Colonic mucosa (tissue), 4 donors: ENCODE measurements at regions not wholly inside any gene's neighbourhood (a gene's known extent, or its start where the extent isn't known, plus 50 kb on each side); places are given as distances from the start of the nearest gene placed in this dataset.
A peak's percentile ranks its signal among the peaks of the same experiment; 100 is the strongest.

Experiments used
- DNase-seq: peaks from one replicate; pipeline ENCODE4 v3.0.0-alpha.2; 2020
- H3K27ac ChIP-seq: fragments of 200-600 bp; one replicate; pipeline ENCODE4 v1.8.0; 2021
- H3K27me3 ChIP-seq: fragments of 200-600 bp; one replicate; pipeline ENCODE4 v1.8.0; 2021
- H3K36me3 ChIP-seq: fragments of 200-600 bp; one replicate; pipeline ENCODE4 v1.8.0; 2021
- H3K4me1 ChIP-seq: fragments of 200-600 bp; one replicate; pipeline ENCODE4 v1.8.0; 2021; ENCODE audit warnings: mild to moderate bottlenecking
- H3K4me3 ChIP-seq: fragments of 200-600 bp; one replicate; pipeline ENCODE4 v1.8.0; 2021
- H3K9ac ChIP-seq, 2 donors: one replicate each; pipeline ENCODE4 v1.7.0; 2013; ENCODE audit warnings: control low read depth in 2 of 2, low read depth in 2 of 2, low read length in 2 of 2
- H3K9me3 ChIP-seq: fragments of 200-600 bp; one replicate; pipeline ENCODE4 v1.8.0; 2021
- intact Hi-C: fragments of 100-400 bp; cut with DNase I; formaldehyde crosslinking; loops from one replicate; pipeline ENCODE4 v1.14.1; 2022
- TF ChIP-seq, protein P1 (sequence below): fragments of 200-600 bp; IDR thresholded peaks from one replicate; pipeline ENCODE4 v1.8.0; 2022; ENCODE audit warnings: antibody characterized with exemption, mild to moderate bottlenecking
- donor health status: healthy.
- donor health status: DM: no; HTN: no; CAD: no.
- donor health status: DM: no; HTN: no; CAD: no.

DNA sequence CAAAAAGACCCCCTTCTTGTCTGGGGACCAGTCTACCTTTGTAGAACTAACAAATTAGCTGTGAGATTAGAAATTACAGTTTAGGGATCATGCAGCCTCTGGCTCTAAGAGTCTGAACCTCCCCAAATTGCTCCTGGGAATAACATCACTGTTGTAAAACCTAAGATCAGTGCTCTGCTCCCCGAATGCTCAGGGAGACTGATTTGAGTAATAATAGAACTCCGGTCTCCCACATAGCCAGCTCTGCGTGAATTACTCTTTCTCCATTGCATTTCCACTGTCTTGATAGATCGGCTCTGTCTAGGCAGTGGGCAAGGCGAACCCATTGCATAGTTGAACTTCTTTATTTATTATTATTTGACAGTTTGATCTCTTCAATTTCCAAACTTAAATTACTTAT lies 160.8 kb upstream of the VCX3A start:
- no peak overlapping the region for H3K4me3 ChIP-seq
- no peaks in the 10 kb centered on the region for H3K4me1 ChIP-seq
- H3K36me3 ChIP-seq, result no peaks in the 10 kb centered on the region
- no peak overlapping the region for H3K9ac ChIP-seq
- no peak for DNase-seq
- no peaks in the 10 kb centered on the region for H3K27me3 ChIP-seq
- intact Hi-C loops, result no loop called here
- TF ChIP-seq, protein P1, sequence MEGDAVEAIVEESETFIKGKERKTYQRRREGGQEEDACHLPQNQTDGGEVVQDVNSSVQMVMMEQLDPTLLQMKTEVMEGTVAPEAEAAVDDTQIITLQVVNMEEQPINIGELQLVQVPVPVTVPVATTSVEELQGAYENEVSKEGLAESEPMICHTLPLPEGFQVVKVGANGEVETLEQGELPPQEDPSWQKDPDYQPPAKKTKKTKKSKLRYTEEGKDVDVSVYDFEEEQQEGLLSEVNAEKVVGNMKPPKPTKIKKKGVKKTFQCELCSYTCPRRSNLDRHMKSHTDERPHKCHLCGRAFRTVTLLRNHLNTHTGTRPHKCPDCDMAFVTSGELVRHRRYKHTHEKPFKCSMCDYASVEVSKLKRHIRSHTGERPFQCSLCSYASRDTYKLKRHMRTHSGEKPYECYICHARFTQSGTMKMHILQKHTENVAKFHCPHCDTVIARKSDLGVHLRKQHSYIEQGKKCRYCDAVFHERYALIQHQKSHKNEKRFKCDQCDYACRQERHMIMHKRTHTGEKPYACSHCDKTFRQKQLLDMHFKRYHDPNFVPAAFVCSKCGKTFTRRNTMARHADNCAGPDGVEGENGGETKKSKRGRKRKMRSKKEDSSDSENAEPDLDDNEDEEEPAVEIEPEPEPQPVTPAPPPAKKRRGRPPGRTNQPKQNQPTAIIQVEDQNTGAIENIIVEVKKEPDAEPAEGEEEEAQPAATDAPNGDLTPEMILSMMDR, result no peak
- H3K9me3 ChIP-seq, result no peaks in the 10 kb centered on the region
- H3K27ac ChIP-seq, result no peak overlapping the region

DNA sequence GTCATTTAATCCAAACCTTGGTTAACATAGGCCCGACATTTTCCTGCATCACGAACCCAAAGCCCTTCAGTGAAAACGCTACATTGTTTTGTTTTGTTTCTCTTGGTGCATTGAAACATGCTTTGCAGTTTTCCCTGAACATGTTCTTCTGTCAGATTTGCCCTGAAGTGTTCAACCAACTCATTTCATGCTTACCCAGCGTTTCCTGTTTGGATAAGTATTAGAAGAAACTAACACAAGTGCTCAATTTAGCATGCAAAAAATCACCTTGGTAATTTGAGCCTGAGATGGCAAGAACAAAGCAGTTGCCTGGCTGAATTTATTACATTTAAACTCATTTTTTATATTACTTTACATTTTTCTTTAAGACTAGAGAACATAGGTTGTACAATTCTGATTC lies 160.1 kb upstream of the VCX3A start:
- Histone ChIP-seq H3K36me3 (no peaks in the 10 kb centered on the region), H3K4me3 (no peak overlapping the region), H3K27ac (no peak overlapping the region), H3K27me3 (no peaks in the 10 kb centered on the region), H3K9ac (no peak overlapping the region), H3K4me1 (no peaks in the 10 kb centered on the region), H3K9me3 (no peaks in the 10 kb centered on the region)
- intact Hi-C loops, result no loop called here
- TF ChIP-seq, protein P1, result no peak
- no peak for DNase-seq

DNA sequence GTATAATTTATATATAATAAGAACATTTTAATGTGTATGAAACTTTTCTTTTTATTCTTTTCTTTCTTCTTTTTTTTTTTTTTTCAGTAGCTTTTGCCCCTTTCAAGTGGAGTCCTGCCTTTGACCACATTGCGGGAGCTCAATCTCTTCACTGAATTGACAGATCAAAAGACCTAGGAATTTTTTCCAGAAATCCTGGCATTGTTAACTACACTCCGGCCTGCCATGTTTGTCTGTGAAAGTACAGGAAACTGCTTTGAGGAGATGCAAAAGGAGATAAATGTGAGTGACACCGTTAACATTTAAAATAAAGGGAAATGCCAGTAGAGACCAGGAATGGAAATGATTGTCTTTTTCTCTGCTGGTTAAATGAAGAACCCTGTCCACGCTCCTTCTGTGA lies 159.3 kb upstream of the VCX3A start:
- no peak overlapping the region for H3K9ac ChIP-seq
- TF ChIP-seq, protein P1, result no peak
- H3K27ac ChIP-seq, result no peak overlapping the region
- no peak overlapping the region for H3K4me3 ChIP-seq
- intact Hi-C loops, result no loop called here
- no peaks in the 10 kb centered on the region for H3K9me3 ChIP-seq
- no peaks in the 10 kb centered on the region for H3K4me1 ChIP-seq
- H3K36me3 ChIP-seq, result no peaks in the 10 kb centered on the region
- H3K27me3 ChIP-seq, result no peaks in the 10 kb centered on the region
- no peak for DNase-seq

DNA sequence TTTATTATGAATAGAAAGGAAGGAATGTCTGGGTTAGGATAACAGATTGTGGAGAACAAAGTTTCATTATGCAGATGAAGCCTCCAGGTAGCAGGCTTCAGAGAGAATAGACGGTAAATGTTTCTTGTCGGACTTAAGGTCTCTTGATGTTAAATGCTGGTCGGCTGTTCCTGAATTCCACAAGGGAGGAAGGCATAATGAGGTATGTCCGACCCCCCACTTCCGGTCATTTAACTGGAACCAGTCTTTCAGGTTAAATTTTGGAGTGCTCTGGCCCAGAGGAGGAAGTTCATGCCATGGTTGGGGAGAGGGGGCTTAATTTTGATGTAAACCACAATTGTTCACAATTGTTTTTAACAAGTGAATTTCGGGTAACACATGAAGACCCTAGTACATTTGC lies 158.1 kb upstream of the VCX3A start:
- TF ChIP-seq, protein P1, result no peak
- H3K27me3 ChIP-seq, result no peaks in the 10 kb centered on the region
- H3K27ac ChIP-seq, result no peak overlapping the region
- no peak overlapping the region for H3K9ac ChIP-seq
- no peaks in the 10 kb centered on the region for H3K36me3 ChIP-seq
- H3K4me3 ChIP-seq, result no peak overlapping the region
- intact Hi-C loops, result no loop called here
- H3K9me3 ChIP-seq, result no peaks in the 10 kb centered on the region
- no peak for DNase-seq
- no peaks in the 10 kb centered on the region for H3K4me1 ChIP-seq

DNA sequence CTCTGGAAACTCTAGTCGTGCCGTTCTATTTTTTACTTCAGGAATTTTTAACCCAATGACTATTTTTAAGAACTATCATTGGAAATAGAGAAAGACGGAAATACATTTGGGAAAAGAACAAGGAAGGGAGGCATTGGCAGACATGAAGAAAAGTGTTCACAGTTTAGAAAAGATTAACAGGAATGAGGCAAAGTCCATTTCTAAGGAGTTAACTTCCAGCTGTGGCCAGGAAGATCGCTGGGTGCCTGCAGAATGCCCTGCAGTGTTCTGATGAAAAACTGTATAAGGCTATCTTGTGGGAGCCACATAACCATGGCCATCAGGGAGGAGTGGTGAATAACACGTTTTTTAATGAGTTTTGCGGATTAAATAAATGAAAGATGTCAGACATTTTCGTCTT lies 150.6 kb upstream of the VCX3A start:
- intact Hi-C loops, result no loop called here
- Histone ChIP-seq H3K4me3 (no peak overlapping the region), H3K4me1 (no peaks in the 10 kb centered on the region), H3K27me3 (no peaks in the 10 kb centered on the region), H3K27ac (no peak overlapping the region), H3K9me3 (no peaks in the 10 kb centered on the region), H3K36me3 (no peaks in the 10 kb centered on the region), H3K9ac (no peak overlapping the region)
- DNase-seq, result peak; percentile 31
- TF ChIP-seq, protein P1, result no peak

DNA sequence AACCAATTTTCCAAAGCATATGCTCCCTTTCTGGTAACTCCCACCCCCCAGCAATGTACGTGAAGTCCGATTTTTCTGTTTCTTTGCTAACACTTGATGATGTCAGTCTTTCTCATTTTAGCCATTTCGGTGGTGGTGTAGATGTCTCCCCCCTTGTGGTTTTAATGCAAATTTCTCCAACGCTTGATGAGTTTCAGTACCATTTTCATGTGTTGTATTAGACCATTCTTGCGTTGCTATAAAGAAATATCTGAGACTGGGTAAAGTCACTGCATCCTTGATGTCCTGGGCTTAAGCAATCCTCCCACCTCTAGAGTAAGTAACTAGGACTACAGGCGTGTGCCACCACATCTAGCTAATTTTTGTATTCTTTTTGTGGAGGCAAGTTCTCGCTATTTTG lies 148.4 kb upstream of the VCX3A start:
- no peak overlapping the region for H3K9ac ChIP-seq
- no peak overlapping the region for H3K4me3 ChIP-seq
- intact Hi-C loops, result no loop called here
- DNase-seq, result no peak
- H3K9me3 ChIP-seq, result no peaks in the 10 kb centered on the region
- no peak overlapping the region for H3K27ac ChIP-seq
- TF ChIP-seq, protein P1, result no peak
- no peaks in the 10 kb centered on the region for H3K36me3 ChIP-seq
- no peaks in the 10 kb centered on the region for H3K4me1 ChIP-seq
- H3K27me3 ChIP-seq, result no peaks in the 10 kb centered on the region
